Fibroblast of the conjunctiva (primary cell): ENCODE measurements at regions not wholly inside any gene's neighbourhood (a gene's known extent, or its start where the extent isn't known, plus 50 kb on each side); places are given as distances from the start of the nearest gene placed in this dataset.
"Not testable (repeated sequence)": the region's sequence is repeated elsewhere in the genome, so short reads cannot be mapped to it uniquely, and the experiment has no call there.

Source experiments
- DNase-seq: peaks from one replicate; pipeline ENCODE4 v3.0.0-alpha.2; 2010; ENCODE audit warnings: low read depth

- no peak for DNase-seq
Measured at GRCh38 chr4:95898226-95898625, 58.3 kb downstream of the PDHA2 start.

DNA sequence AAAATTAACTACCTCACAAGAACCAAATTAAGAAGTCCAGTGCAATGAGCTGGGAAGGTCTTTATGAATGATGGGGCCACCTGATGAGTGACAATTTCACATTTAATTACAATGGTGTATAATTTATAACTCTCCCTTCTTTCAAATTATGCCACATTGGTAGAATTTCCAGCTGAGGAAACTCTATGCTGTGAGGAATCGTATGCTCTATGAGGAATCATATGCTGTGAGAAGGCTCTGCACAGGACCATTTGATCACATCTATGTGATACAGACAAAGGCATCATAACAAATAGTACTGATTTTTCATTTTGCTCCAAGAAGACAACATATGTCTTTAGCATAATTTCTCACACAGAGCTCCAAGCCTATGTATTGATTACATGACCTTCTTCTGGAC lies 69.3 kb downstream of the PDHA2 start:
- no peak for DNase-seq

DNA sequence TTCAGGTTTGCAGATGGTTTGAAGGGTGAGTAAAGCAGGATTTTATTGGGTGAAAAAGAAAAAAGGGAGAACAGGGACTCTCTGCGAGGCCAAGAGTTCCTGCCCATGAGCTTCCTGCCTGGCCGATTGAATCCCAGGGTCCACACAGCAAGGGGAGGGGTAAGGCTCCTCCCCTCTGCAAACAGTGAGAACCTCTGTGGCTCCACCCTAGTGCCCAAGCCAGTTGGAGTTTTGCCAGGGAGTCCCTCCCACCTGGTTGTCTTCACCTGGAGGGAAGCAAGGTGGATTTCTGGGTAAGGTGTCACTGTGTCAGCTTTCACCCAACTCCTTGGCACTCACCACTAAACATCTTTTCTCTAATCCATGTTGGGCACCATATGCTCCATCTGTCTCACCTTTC lies 70.9 kb downstream of the PDHA2 start:
- DNase-seq: no peak

- no peak for DNase-seq
Measured at GRCh38 chr4:95921470-95921869, 81.6 kb downstream of the PDHA2 start.

DNA sequence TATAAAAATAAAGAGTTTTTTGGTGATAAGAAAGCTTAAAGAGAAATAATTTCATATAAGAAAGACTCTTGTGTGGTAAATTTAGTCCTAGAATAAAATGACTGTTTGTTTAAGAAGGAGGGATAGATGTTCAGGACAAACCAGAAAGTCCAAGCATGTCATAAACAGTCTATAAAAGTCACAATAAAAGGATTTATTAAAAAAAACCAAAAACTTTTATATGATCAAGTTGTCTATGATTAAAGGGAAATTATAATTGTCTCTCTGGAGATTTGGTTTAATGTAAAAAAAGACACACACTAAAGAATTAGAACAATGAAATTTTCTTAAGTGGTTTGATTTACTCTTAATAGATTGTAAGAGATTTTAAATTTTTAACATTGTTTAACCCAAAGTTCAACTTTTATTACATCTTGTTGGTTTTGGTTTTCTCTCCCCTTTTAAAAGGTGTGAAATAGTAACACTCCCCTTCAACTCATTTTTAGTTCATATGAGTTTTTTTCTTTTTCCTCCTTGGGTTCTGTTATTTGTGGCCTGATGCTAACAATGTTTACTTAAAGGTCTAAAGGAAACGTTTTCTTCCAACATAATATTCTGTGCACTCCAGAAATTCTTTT lies 89.7 kb downstream of the PDHA2 start:
- DNase-seq: no peak

GRCh38 chr4:95939141-95939540 lies 99.2 kb downstream of the PDHA2 start:
- no peak for DNase-seq

DNA sequence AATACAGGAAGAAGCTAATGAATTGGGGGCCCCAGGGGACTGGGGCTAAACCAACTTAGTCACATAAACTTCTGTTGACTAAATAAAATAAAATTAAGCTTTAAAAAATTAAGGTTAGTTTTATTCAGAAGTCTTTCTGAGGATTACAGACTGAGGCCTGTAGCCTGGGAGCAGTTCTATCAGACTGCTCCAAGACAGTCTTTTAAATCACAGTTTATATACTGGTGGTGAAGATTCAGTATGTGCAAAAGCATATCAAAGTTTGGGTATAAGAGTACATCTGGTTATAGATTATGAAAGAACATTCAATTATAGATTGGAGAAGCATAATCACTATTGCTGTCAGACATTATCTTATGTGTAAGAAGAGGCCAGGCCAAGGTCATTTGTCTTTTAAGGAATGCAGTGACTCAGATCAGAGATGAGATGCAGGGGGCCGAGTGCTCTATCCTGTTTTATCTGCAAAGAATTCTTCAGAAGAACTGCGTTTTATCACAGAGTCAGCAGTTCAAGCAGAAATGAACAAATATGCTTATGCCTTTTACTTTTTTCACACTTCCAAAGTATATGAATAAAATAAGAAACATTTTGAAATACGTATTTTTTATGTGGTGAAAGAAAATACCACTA lies 109.4 kb downstream of the PDHA2 start:
- no peak for DNase-seq

GRCh38 chr4:95949808-95950207 lies 109.9 kb downstream of the PDHA2 start:
- DNase-seq: no peak

DNA sequence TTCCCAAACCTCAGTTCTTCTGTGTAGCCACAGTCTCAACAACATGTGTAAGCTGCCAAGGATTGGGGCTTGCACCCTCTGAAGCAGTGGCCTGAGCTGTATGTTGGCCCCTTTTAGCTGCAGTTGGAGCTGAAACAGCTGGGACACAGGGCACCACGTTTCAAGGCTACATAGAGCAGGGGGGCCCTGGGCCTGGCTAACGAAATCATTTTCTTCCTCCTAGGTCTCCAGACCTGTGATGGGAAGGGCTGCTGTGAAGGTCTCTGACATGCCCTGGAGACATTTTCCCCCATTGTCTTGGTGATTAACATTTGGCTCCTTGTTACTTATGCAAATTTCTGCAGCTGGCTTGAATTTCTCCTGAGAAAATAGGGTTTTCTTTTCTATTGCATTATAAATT lies 112.6 kb downstream of the PDHA2 start:
- not testable (repeated sequence) for DNase-seq

- DNase-seq: no peak
Measured at GRCh38 chr4:95956094-95956493, 116.2 kb downstream of the PDHA2 start.

DNA sequence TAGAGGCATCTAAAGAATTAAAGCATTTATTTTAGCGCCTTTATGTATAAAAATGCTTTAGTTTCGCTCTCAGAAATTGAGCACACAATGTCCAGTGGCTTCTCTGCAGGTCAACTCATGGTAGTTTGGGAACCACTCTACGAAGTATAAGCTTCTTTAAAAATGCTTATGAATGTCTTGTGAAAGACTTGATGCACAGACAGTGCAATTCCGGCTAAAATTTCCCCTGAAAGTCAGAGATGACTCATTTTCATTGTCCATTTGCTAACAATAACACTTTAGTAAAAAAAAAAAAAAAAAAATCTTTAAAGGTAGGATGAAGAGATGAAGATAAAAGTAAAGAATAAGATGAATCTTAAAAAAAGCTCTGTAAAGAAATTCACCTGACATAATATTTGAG lies 117.2 kb downstream of the PDHA2 start:
- no peak for DNase-seq

- DNase-seq: no peak
Measured at GRCh38 chr4:95957759-95958158, 117.9 kb downstream of the PDHA2 start.

- DNase-seq: no peak
Measured at GRCh38 chr4:95959182-95959581, 119.3 kb downstream of the PDHA2 start.

GRCh38 chr4:95959633-95960032 lies 119.7 kb downstream of the PDHA2 start:
- DNase-seq: no peak

- no peak for DNase-seq
Measured at GRCh38 chr4:95963456-95963855, 123.6 kb downstream of the PDHA2 start.

DNA sequence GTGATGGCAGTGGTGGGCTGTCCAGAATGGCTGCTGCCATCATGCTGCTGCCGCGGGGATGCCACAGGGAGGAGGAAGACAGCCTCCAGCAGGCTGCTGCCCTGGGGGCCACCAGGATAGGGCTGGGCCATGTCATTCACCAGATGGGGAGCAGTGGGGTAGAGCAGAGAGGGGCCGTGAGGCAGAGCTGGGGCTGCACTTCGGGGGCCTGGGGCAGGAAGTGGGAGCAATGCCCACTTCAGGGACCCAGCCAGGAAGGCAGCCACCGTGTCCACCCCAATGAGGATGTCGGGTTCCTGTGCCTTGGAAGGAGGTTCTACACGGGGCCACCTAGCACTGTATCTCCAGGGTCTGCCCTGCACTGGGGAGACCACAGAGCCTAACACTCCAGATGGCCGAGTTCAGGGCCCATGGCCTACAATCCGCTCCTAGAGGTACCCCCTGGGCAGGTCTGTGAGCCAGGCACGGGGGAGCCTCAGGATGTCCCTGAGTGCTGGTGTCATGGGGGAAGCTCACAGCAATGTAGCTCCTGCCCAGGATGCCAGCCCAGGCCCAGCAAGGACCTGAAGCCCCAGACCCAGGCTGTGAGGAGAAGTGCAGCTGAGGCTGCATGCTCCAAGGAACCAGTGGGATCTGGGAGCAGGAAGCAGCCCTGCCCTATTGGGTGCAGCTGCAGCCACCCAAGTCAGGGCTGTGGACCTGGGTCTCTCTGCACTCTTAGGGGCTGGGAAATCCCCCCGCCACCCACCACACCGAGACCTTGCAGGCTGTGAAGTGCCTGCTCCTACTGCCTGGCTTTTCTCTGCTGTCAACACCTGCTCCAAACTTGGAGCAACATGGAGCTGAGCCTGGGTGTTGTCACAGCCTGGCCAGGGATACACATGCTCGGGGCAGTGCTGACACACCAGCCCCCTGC lies 140.3 kb downstream of the PDHA2 start:
- DNase-seq: no peak

GRCh38 chr4:95980877-95981360 lies 141.0 kb downstream of the PDHA2 start:
- DNase-seq: no peak

DNA sequence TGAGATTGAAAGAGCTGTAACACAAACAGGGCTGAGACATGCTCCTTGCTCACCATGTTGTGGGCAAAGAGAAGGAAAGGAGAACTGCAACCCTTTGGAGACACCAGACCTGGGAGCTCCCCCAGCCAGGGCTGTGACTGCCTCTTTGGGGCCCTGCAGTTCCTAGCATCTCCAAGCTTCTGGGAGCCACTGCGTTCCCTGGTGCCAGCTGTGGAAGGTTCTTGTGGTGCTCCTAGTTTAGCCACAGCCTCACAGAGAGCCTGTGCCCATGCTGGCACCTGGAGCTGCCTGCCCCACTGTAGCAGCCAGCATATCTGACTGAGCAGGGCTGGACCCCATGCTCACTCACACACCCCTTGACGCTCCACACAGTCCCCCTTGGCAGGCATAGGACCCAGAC lies 141.7 kb downstream of the PDHA2 start:
- DNase-seq: no peak

GRCh38 chr4:95982516-95982915 lies 142.6 kb downstream of the PDHA2 start:
- DNase-seq: no peak

DNA sequence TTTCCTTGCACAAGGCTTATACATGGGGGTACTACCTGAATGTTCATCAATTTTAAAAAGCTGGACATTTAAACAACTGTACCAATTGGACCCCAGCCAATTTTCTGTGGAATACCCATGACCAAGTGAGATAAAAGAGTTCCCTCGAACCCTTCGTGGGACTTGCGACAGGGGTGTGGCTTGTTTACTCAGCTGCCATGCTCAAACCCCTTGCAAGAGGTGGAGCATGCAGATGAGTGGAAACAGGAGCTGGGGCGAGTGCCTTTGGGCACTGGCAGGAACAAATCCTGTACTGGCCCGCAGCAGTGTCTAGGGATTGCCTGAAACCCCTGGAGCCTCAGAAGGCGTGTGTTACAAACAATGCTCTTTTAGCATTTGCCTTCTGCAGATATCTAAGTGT lies 144.2 kb downstream of the PDHA2 start:
- DNase-seq: no peak

DNA sequence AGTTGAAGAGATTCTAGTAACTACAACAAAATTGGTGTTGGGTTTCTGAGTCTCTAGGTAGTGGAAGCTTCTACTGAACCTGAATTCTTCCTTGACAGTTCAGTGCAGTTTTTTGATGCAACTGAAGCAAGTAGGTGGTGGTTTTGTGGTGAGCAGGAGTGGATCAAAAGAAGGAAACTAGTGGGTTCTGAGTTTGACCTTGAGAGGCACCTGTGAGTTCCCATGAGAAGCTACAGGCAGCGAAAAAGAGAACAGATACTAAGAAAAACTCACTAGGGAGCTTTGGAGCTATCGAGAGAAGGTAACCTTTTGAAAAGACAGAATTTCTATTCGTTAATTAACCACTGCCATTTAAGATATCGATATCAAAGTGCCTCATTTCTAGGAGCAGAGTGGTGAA lies 145.2 kb downstream of the PDHA2 start:
- no peak for DNase-seq

DNA sequence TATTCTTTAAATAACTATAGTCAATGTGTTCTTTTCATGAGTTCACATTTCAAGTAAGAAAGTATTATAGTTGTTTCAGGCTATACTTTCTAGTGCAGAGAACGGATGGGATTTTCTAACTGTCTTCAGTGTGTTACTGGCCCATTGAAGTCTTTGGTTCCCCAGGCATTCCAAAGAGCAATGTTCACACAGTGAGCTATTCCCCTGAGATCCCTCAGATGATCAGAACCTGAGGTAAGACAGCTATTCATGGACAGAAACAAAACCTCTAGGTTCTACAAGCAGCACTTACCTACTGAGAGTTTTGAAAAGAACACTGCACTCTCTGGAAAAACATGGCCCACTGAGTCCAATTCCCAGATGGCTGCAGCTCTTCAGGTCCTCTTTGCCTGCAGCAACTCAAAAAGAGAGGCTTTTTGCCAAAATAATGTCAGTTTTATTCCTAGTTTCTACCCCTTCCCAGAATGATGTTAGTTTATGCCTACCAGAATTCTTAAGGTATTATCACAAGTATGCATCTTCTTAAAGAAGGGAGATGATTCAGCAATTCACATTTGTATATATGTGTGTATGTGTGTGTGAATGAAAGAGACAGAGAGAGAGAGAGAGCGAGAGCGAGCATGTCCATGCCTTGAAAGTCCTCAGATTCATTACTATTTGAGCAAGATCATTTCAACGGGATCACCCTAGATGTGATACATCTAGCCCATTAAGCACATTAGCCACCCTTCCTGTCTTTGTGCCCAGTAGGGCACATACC lies 146.1 kb downstream of the PDHA2 start:
- DNase-seq: no peak
